Adipocyte (in vitro differentiated cells): ENCODE measurements at regions not wholly inside any gene's neighbourhood (a gene's known extent, or its start where the extent isn't known, plus 50 kb on each side); places are given as distances from the start of the nearest gene placed in this dataset.

Source experiments
- DNase-seq: peaks from one replicate; pipeline ENCODE4 v3.0.0-alpha.2; 2015; ENCODE audit warnings: low read depth
- H3K27me3 ChIP-seq: replicated peaks from 2 replicates; pipeline ENCODE4 v1.7.0; 2013; ENCODE audit warnings: mild to moderate bottlenecking, low read length, moderate library complexity; ENCODE audit not compliant: control insufficient read depth, insufficient read depth
- H3K36me3 ChIP-seq: 2 replicates; pipeline ENCODE4 v1.7.0; 2013; ENCODE audit warnings: low read length, mild to moderate bottlenecking, moderate library complexity; ENCODE audit not compliant: control insufficient read depth, insufficient read depth, severe bottlenecking
- H3K4me1 ChIP-seq: 2 replicates; pipeline ENCODE4 v1.7.0; 2013; ENCODE audit warnings: mild to moderate bottlenecking, low read length, moderate library complexity; ENCODE audit not compliant: control insufficient read depth, insufficient read depth
- H3K4me3 ChIP-seq: 2 replicates; pipeline ENCODE4 v1.7.0; 2013; ENCODE audit warnings: mild to moderate bottlenecking, low read length, moderate library complexity
- H3K9ac ChIP-seq: 2 replicates; pipeline ENCODE4 v1.7.0; 2013; ENCODE audit warnings: mild to moderate bottlenecking, low read length, moderate library complexity
- H3K9me3 ChIP-seq: 2 replicates; pipeline ENCODE4 v1.7.0; 2013; ENCODE audit warnings: mild to moderate bottlenecking, low read length, moderate library complexity; ENCODE audit not compliant: control insufficient read depth

GRCh38 chr18:1618364-1618763 lies 713.7 kb downstream of the ADCYAP1 start:
- no peak for DNase-seq
- no peaks in the 10 kb centered on the region for H3K36me3 ChIP-seq
- no peak overlapping the region for H3K9ac ChIP-seq
- H3K27me3 ChIP-seq = no peaks in the 10 kb centered on the region
- no peak overlapping the region for H3K4me3 ChIP-seq
- H3K9me3 ChIP-seq = peaks cover 5% of the 10 kb centered on the region
- H3K4me1 ChIP-seq = no peaks in the 10 kb centered on the region

- no peaks in the 10 kb centered on the region for H3K4me1 ChIP-seq
Observed at GRCh38 chr18:1619507-1619906, 714.8 kb downstream of the ADCYAP1 start.

DNA sequence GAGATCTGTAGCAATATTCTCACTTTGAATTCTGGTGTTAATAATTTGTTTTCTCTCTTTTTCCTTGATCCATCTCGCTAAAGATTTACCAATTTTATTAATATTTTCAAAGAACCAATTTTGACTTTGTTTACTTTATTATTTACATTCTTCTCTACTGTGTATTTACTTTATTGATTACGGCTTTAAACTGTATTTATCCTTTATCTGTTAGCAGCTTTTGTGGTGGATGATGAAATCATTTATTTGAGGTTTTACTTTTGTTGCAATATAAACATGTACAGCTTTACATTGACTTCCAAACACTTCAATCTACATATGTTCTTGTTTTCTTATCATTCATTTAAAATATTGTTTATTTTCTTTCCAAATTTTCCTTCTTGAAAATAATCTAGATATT lies 719.9 kb downstream of the ADCYAP1 start:
- no peak overlapping the region for H3K4me3 ChIP-seq
- no peak overlapping the region for H3K9ac ChIP-seq
- no peaks in the 10 kb centered on the region for H3K27me3 ChIP-seq
- H3K9me3 ChIP-seq = peaks cover 5% of the 10 kb centered on the region
- DNase-seq = no peak
- no peaks in the 10 kb centered on the region for H3K4me1 ChIP-seq
- H3K36me3 ChIP-seq = no peaks in the 10 kb centered on the region

More at GRCh38 chr18:1619507-1619906, 714.8 kb downstream of the ADCYAP1 start:
- H3K9ac ChIP-seq = no peak overlapping the region
- no peaks in the 10 kb centered on the region for H3K27me3 ChIP-seq
- H3K36me3 ChIP-seq = no peaks in the 10 kb centered on the region
- no peak for DNase-seq
- H3K9me3 ChIP-seq = peaks cover 5% of the 10 kb centered on the region
- H3K4me3 ChIP-seq = no peak overlapping the region

GRCh38 chr18:1627494-1627893 lies 722.8 kb downstream of the ADCYAP1 start:
- H3K36me3 ChIP-seq = no peaks in the 10 kb centered on the region

GRCh38 chr18:1648712-1649111 lies 744.0 kb downstream of the ADCYAP1 start:
- DNase-seq = no peak
- Histone ChIP-seq H3K36me3 (no peaks in the 10 kb centered on the region), H3K27me3 (no peaks in the 10 kb centered on the region), H3K9me3 (no peaks in the 10 kb centered on the region), H3K4me1 (no peaks in the 10 kb centered on the region), H3K4me3 (no peak overlapping the region), H3K9ac (no peak overlapping the region)

More at GRCh38 chr18:1627494-1627893, 722.8 kb downstream of the ADCYAP1 start:
- Histone ChIP-seq H3K4me3 (no peak overlapping the region), H3K9me3 (no peaks in the 10 kb centered on the region), H3K4me1 (no peaks in the 10 kb centered on the region), H3K9ac (no peak overlapping the region), H3K27me3 (no peaks in the 10 kb centered on the region)
- no peak for DNase-seq

DNA sequence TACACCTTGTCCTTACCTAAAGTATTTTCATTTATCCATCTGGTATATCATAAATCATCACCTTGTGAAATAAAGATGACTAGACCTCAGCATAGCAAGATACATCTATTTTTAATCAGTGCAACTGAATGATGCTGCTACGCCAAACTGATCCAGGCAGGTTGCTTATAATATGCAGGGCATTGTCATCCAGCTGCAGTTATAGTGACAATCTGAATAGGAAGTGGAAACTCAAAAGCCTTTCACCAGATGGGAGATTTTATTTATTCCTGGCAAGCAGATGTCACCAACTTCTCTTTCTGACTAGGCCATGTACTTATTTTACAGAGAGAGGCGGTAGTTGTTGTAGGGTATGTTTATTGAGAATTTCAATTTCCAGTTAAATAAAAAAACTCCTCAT lies 747.3 kb downstream of the ADCYAP1 start:
- Histone ChIP-seq H3K4me1 (no peaks in the 10 kb centered on the region), H3K9ac (no peak overlapping the region), H3K27me3 (no peaks in the 10 kb centered on the region), H3K9me3 (no peaks in the 10 kb centered on the region), H3K4me3 (no peak overlapping the region), H3K36me3 (no peaks in the 10 kb centered on the region)
- no peak for DNase-seq

- no peaks in the 10 kb centered on the region for H3K4me1 ChIP-seq
- no peak overlapping the region for H3K9ac ChIP-seq
- no peaks in the 10 kb centered on the region for H3K9me3 ChIP-seq
- peaks cover 3% of the 10 kb centered on the region for H3K27me3 ChIP-seq
- no peaks in the 10 kb centered on the region for H3K36me3 ChIP-seq
- no peak overlapping the region for H3K4me3 ChIP-seq
- no peak for DNase-seq
Observed at GRCh38 chr18:1653873-1654272, 749.2 kb downstream of the ADCYAP1 start.

DNA sequence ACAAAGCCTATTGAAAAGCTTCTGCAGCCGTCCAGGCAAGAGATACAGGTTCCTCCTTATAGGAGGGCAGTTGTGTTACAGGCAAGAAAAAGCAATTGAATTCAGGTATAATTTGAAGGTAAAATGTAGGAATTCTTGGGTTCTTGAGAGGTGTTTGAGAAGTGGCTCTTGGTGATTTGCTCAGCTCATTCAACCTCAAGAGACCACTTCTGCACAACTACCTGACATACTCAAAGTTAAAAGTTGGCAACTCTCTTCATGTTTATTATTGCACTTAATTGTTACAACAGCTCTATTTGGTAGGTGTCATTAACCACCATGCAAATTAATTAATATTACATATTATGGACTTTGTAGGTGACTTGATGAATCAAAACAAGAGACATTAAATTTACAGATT lies 753.2 kb downstream of the ADCYAP1 start:
- Histone ChIP-seq H3K4me3 (no peak overlapping the region), H3K9ac (no peak overlapping the region)

GRCh38 chr18:1658908-1659566 lies 754.4 kb downstream of the ADCYAP1 start:
- no peak overlapping the region for H3K9ac ChIP-seq
- H3K4me3 ChIP-seq = no peak overlapping the region
- H3K27me3 ChIP-seq = peaks cover 5% of the 10 kb centered on the region
- DNase-seq = no peak
- H3K4me1 ChIP-seq = no peaks in the 10 kb centered on the region
- no peaks in the 10 kb centered on the region for H3K36me3 ChIP-seq
- no peaks in the 10 kb centered on the region for H3K9me3 ChIP-seq

More for the DNA sequence above, 753.2 kb downstream of the ADCYAP1 start:
- no peaks in the 10 kb centered on the region for H3K4me1 ChIP-seq
- DNase-seq = no peak
- no peaks in the 10 kb centered on the region for H3K36me3 ChIP-seq
- H3K27me3 ChIP-seq = peaks cover 5% of the 10 kb centered on the region
- no peaks in the 10 kb centered on the region for H3K9me3 ChIP-seq

DNA sequence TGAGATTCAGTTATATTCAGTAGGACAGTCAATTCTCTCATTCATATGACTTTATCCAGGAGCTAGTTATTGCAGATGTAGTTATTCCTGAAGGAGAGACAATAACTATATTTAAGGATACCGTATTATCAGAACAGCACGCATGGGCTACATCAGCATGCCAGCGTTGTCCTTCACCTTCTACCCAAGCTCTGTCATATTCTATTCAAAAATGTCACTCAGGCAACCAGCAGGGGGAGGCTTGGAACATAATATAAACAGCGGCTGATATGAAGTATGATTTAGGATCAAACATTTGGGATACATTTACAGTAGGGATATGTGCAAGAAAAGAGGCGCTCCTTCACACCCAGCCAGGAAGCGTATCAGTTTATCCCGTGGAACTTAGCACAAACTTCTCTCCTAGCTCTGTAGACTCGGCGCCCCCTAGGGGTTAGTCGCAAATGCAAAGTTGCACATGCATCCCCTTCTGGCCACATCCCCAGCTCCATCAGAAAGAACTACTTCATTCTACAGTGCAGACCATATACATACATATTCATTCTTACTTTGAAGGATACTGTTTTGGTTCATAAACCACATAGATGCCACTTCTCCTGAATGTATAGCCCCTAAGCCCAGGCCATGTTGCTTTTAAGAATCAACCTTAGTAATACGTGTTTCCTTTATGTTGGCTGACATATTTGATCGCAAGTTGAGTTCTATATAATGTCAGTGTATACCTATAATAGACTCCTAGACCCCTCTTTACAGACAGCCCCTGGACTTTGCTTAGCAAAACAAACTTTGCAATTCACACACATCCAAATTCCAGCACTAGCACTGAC lies 759.4 kb downstream of the ADCYAP1 start:
- no peaks in the 10 kb centered on the region for H3K36me3 ChIP-seq
- H3K4me3 ChIP-seq = no peak overlapping the region
- peak; percentile 17 for DNase-seq
- no peaks in the 10 kb centered on the region for H3K9me3 ChIP-seq
- H3K27me3 ChIP-seq = peaks cover under 1% of the 10 kb centered on the region
- H3K4me1 ChIP-seq = no peaks in the 10 kb centered on the region
- H3K9ac ChIP-seq = no peak overlapping the region

- Histone ChIP-seq H3K4me3 (no peak overlapping the region), H3K9ac (no peak overlapping the region), H3K27me3 (no peaks in the 10 kb centered on the region), H3K9me3 (no peaks in the 10 kb centered on the region), H3K36me3 (no peaks in the 10 kb centered on the region), H3K4me1 (no peaks in the 10 kb centered on the region)
- no peak for DNase-seq
Observed at GRCh38 chr18:1665079-1665478, 760.4 kb downstream of the ADCYAP1 start.
